ENCODE measurements at regions not wholly inside any gene's neighbourhood (a gene's known extent, or its start where the extent isn't known, plus 50 kb on each side); places are given as distances from the start of the nearest gene placed in this dataset.
"Not testable (repeated sequence)": the region's sequence is repeated elsewhere in the genome, so short reads cannot be mapped to it uniquely, and the experiment has no call there.

DNA sequence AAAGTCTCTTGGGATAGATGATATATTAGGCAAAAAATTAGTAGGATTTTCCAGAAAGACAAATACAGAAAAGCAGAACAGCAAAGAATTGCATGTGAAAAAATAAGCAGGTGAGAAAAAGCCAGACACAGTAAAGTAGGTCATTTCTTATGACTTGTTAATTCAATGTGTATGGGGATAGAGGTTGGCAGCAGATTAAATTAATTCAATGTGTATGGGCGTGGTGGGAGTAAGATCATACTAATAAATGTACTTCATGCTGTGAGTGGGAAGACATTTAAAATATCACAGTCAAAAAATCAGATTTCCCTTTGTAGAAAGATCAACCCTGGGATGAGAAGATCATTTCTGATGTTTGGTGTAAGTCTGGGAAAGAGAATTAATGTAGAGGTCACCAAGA, 1146.4 kb upstream of the INTU start:
- DNase-seq (ENCODE audit: low read depth, low spot score) = no peak

GRCh38 chr4:126489826-126490463, 1142.8 kb upstream of the INTU start:
- DNase-seq (ENCODE audit: low read depth, low spot score) = no peak

GRCh38 chr4:126495163-126495752, 1137.5 kb upstream of the INTU start:
- DNase-seq (ENCODE audit: low read depth, low spot score) = no peak

- no peak for DNase-seq (ENCODE audit: low read depth, low spot score)
These were observed 1119.8 kb upstream of the INTU start for GRCh38 chr4:126512979-126513378.

- no peak for DNase-seq (ENCODE audit: low read depth, low spot score)
These were observed 1119.2 kb upstream of the INTU start for GRCh38 chr4:126513596-126513995.

DNA sequence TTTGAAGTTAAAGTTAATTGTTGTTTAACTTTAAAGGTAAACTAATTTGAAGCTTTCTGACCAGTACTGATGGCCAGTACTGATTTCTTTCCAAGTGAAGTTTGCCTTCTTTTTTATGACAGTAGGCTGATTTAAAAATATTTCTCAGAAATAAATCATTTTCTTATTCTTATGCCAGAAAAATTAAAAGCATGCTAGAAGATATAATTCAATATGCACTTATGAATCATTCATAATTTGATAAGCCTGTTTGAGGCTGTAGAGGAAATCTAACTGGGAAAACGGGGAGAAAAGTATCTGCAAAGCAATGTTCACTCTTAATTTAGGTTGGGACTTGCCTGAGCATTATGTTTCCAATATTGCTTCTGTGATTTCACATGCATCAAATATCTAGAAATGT, 1112.0 kb upstream of the INTU start:
- no peak for DNase-seq (ENCODE audit: low read depth, low spot score)

GRCh38 chr4:126525400-126525799, 1107.4 kb upstream of the INTU start:
- DNase-seq (ENCODE audit: low read depth, low spot score) = not testable (repeated sequence)

- DNase-seq (ENCODE audit: low read depth, low spot score) = no peak
These were observed 1106.4 kb upstream of the INTU start for GRCh38 chr4:126526335-126526734.

DNA sequence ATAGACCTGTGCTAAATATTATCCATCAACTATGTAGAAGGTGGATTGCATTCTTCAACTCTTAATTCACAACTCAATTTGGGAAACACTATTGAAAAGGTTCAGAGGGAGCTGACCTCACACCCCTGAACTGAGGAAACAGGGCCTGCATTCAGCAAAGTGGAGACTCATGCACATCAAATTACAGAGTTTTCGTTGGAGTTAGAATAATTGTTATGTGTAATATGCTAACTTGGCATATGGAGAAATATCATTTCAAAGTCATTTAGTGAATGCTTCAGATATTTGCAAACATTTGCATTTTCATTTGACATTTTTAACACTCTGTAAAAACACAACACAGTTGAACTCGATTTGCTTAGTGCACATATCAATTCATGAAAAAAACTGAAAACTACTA, 1102.8 kb upstream of the INTU start:
- no peak for DNase-seq (ENCODE audit: low read depth, low spot score)

DNA sequence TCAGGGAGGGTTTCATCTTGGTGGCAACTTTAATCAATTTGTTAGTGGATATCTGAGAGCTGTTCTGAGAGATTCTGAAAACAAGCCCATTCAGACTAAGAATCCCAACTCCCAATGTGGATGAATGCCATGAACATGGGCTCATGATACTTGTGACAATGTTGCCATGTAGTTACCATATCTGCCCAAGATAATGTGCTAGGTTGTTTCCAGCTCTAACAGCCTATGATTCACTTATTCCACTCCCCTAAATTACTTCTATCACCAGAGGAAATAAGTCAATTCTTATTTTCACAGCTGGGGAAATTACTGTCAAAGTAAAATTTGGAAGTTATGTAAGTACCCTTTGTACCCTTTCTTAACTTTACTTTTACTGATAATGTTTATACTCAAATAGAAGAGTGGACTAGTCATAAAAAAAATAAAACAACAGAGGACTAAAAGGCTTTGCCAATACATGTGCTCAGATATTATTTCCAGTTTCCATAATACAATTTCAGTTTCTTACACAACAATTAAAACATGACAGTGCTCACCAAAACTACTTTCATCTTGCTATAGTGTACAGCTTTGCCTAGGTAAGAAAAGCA, 1101.7 kb upstream of the INTU start:
- DNase-seq (ENCODE audit: low read depth, low spot score) = no peak

- DNase-seq (ENCODE audit: low read depth, low spot score) = no peak
These were observed 1100.2 kb upstream of the INTU start for GRCh38 chr4:126532527-126532926.

GRCh38 chr4:126533146-126533805, 1099.5 kb upstream of the INTU start:
- no peak for DNase-seq (ENCODE audit: low read depth, low spot score)

- DNase-seq (ENCODE audit: low read depth, low spot score) = no peak
These were observed 1093.0 kb upstream of the INTU start for GRCh38 chr4:126539771-126540170.

DNA sequence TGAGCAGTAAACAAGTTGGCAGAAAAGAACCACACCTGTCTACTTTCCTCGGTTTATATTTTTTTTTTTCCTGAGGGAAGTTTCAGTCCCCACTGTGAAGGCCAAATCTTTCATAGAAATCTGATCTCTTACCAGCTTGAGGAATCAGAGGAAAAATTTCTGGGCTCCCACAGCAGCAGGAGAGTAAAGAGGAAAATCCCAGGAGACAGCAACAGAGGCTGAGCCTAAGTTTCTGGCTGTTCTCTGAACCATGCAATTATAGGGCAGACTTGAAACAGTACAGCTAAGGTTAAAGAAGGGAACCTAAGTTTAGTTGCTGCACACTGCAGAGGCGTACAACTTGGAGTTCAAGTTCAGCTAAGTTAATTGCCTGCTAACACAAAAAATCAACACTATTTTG, 1090.9 kb upstream of the INTU start:
- DNase-seq (ENCODE audit: low read depth, low spot score) = no peak

- DNase-seq (ENCODE audit: low read depth, low spot score) = no peak
These were observed 1088.5 kb upstream of the INTU start for GRCh38 chr4:126544276-126544675.

- not testable (repeated sequence) for DNase-seq (ENCODE audit: low read depth, low spot score)
These were observed 1086.6 kb upstream of the INTU start for GRCh38 chr4:126546197-126546596.

DNA sequence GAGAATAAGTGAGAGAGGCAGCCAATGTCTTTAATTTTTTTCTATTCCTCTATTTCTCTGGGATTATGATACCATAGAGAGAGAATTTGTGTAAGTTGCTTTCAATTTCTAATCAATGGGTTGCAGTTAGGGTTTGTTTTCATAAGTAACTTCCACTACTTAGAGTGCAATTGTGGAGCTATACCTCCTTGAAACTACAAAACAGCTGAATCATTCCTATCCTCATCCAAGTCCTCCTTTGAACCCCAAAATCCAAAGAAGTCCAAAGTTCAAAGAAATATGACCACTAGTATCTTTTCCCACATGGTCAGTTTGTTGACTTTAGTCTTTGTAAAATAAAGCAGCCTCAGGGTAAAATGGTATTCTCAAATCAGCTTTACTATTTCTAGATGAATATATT, 1085.4 kb upstream of the INTU start:
- no peak for DNase-seq (ENCODE audit: low read depth, low spot score)

GRCh38 chr4:126548890-126549289, 1083.9 kb upstream of the INTU start:
- DNase-seq (ENCODE audit: low read depth, low spot score) = no peak

DNA sequence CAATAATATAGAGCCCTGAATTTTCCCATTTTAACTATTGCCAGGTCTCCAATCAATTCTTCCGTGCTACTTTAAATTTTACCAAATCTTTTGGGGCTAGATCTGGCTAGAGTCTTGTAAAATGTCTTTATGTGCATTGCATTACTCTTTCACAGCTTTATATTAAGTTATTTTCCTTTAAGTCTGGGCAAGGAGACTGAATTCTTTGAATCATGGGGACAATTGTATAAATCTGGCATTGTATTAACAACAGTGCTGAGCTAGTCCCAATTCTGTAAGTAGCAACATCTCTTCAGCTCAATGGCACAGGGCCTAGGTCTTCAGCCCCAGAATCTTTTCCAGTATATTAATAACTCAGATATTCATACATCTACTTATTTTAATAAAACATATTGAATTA, 1080.4 kb upstream of the INTU start:
- no peak for DNase-seq (ENCODE audit: low read depth, low spot score)

DNA sequence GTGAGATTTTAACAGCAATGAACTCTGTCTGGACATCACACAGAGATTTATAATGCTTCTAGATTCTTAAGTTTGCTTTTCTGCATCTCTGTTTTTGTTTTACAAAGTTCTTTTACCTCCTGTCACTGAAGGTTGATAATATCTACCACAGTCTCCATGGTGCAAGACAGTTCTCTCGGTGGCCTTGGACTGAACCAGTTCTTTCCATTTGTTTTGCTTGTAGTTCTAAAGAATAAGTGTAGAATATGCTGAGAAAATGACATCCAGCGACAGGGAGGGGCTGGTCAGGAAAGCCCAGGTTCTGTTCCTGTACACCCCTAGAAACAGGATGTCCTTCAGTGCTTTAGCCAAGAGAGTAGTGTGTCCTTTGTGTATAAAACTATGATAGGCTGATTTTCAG, 1079.5 kb upstream of the INTU start:
- no peak for DNase-seq (ENCODE audit: low read depth, low spot score)

- DNase-seq (ENCODE audit: low read depth, low spot score) = no peak
These were observed 1074.2 kb upstream of the INTU start for GRCh38 chr4:126558596-126558995.

- DNase-seq (ENCODE audit: low read depth, low spot score) = no peak
These were observed 1072.8 kb upstream of the INTU start for GRCh38 chr4:126559961-126560360.

- DNase-seq (ENCODE audit: low read depth, low spot score) = no peak
These were observed 1072.0 kb upstream of the INTU start for GRCh38 chr4:126560794-126561193.
